Kidney (tissue), 13 donors: ENCODE measurements at regions not wholly inside any gene's neighbourhood (a gene's known extent, or its start where the extent isn't known, plus 50 kb on each side); places are given as distances from the start of the nearest gene placed in this dataset.

Experiments
- DNase-seq, 5 donors: peaks; one replicate each; pipeline ENCODE4 v3.0.0-alpha.2; 2013 to 2020
- FAIRE-seq: peaks from 2 replicates; lab custom pipeline; 2012; peaks lifted over from hg19 to GRCh38; lab: Jason Lieb, UNC
- H3K27ac ChIP-seq, 2 donors: one replicate each; pipeline ENCODE4 v1.7.0; 2013; ENCODE audit warnings: low read depth in 2 of 2, low read length in 2 of 2, inconsistent platforms in 1 of 2
- H3K27me3 ChIP-seq: one replicate; pipeline ENCODE4 v1.7.1; 2013; ENCODE audit warnings: low read length, inconsistent platforms; ENCODE audit not compliant: control insufficient read depth, insufficient read depth
- H3K36me3 ChIP-seq, 3 donors: one replicate each; pipeline versions ENCODE4 v1.7.0 to v1.7.1; 2013; ENCODE audit warnings: low read length in 3 of 3, control low read depth in 1 of 3, inconsistent platforms in 1 of 3; ENCODE audit not compliant: insufficient read depth in 3 of 3, control insufficient read depth in 2 of 3
- H3K4me1 ChIP-seq, 3 donors: one replicate each; pipeline versions ENCODE4 v1.7.0 to v1.7.1; 2013; ENCODE audit warnings: low read length in 3 of 3, inconsistent platforms in 1 of 3, low read depth in 1 of 3; ENCODE audit not compliant: control insufficient read depth in 2 of 3, insufficient read depth in 2 of 3
- H3K4me3 ChIP-seq, 3 donors: one replicate each; pipeline versions ENCODE4 v1.7.0 to v1.8.1; 2013; ENCODE audit warnings: low read length in 3 of 3, control low read depth in 1 of 3, inconsistent platforms in 1 of 3
- H3K9ac ChIP-seq, 3 donors: one replicate each; pipeline versions ENCODE4 v1.7.0 to v1.7.1; 2013; ENCODE audit warnings: low read length in 3 of 3, control low read depth in 1 of 3, inconsistent platforms in 1 of 3
- H3K9me3 ChIP-seq, 3 donors: one replicate each; pipeline versions ENCODE4 v1.7.0 to v1.7.1; 2013; ENCODE audit warnings: low read length in 3 of 3, control low read depth in 1 of 3, inconsistent platforms in 1 of 3; ENCODE audit not compliant: control insufficient read depth in 2 of 3, insufficient read depth in 1 of 3
- CTCF ChIP-seq: IDR thresholded peaks from 3 replicates; pipeline ENCODE4 v1.5.1; 2012; ENCODE audit warnings: mild to moderate bottlenecking, moderate library complexity, borderline replicate concordance; ENCODE audit not compliant: insufficient read depth; ENCODE audit errors: extremely low read depth
- intact Hi-C: fragments of 100-400 bp; cut with DNase I; formaldehyde crosslinking; loops from one replicate; pipeline ENCODE4 v1.11.1; 2022
- donor health status: control.
- donor health status: control.
- donor health status: control.
- donor health status: control.
- donor health status: control.
- donor health status: DM: yes; HTN: yes; CAD: no.
- donor health status: Normal renal cell carcinoma (clear cell type).

- DNase-seq (no peak), FAIRE-seq (no peak)
- no peak for TF ChIP-seq CTCF
- Histone ChIP-seq H3K4me1 (no peaks in the 10 kb centered on the region), H3K9me3 (no peaks in the 10 kb centered on the region), H3K9ac (no peak overlapping the region), H3K27me3 (no peaks in the 10 kb centered on the region), H3K27ac (no peak overlapping the region), H3K4me3 (no peak overlapping the region), H3K36me3 (no peaks in the 10 kb centered on the region)
- intact Hi-C loops: no loop called here
Measured at GRCh38 chr14:101399737-101400517, 161.4 kb upstream of the DIO3 start.

- FAIRE-seq (no peak), DNase-seq (peak in 2 of 5 donors; percentile 12 to 57)
- Histone ChIP-seq H3K9ac (no peak overlapping the region), H3K36me3 (no peaks in the 10 kb centered on the region), H3K27ac (no peak overlapping the region), H3K27me3 (no peaks in the 10 kb centered on the region), H3K9me3 (no peaks in the 10 kb centered on the region), H3K4me1 (no peaks in the 10 kb centered on the region), H3K4me3 (no peak overlapping the region)
- no peak for TF ChIP-seq CTCF
- intact Hi-C loops: no loop called here
Measured at GRCh38 chr14:101400830-101401229, 160.5 kb upstream of the DIO3 start.

- FAIRE-seq: no peak
Measured at GRCh38 chr14:101402936-101403660, 158.2 kb upstream of the DIO3 start.

More at GRCh38 chr14:101402936-101403660, 158.2 kb upstream of the DIO3 start:
- no peaks in the 10 kb centered on the region for H3K9me3 ChIP-seq
- H3K27me3 ChIP-seq: no peaks in the 10 kb centered on the region
- DNase-seq: no peak
- intact Hi-C loops: no loop called here
- no peak for TF ChIP-seq CTCF
- no peaks in the 10 kb centered on the region for H3K36me3 ChIP-seq
- H3K4me3 ChIP-seq: no peak overlapping the region
- H3K9ac ChIP-seq: no peak overlapping the region
- no peak overlapping the region for H3K27ac ChIP-seq
- H3K4me1 ChIP-seq: peaks cover 0 to 4% (median 0%) of the 10 kb centered on the region in 3 donors
